CD4-positive, alpha-beta T cell treated with Interleukin-15 for 4 hours (primary cell): ENCODE measurements at regions not wholly inside any gene's neighbourhood (a gene's known extent, or its start where the extent isn't known, plus 50 kb on each side); places are given as distances from the start of the nearest gene placed in this dataset.
"Not testable (repeated sequence)": the region's sequence is repeated elsewhere in the genome, so short reads cannot be mapped to it uniquely, and the experiment has no call there.

ENCODE experiments used
- DNase-seq: peaks from one replicate; pipeline ENCODE4 v3.0.0-alpha.2; 2020; ENCODE audit warnings: low spot score

GRCh38 chr7:66539902-66540375, 88.7 kb upstream of the KCTD7 start:
- no peak for DNase-seq

- no peak for DNase-seq
These were observed 86.6 kb upstream of the KCTD7 start for GRCh38 chr7:66542049-66542448.

- no peak for DNase-seq
These were observed 86.0 kb upstream of the KCTD7 start for GRCh38 chr7:66542528-66543269.

GRCh38 chr7:66549466-66549865, 79.2 kb upstream of the KCTD7 start:
- no peak for DNase-seq

GRCh38 chr7:66553001-66553400, 75.7 kb upstream of the KCTD7 start:
- no peak for DNase-seq

GRCh38 chr7:66553675-66554074, 75.0 kb upstream of the KCTD7 start:
- DNase-seq: not testable (repeated sequence)

- DNase-seq: not testable (repeated sequence)
These were observed 74.4 kb upstream of the KCTD7 start for GRCh38 chr7:66554291-66554690.

- DNase-seq: not testable (repeated sequence)
These were observed 73.7 kb upstream of the KCTD7 start for GRCh38 chr7:66554842-66555430.

GRCh38 chr7:66556177-66556548, 72.5 kb upstream of the KCTD7 start:
- DNase-seq: no peak

GRCh38 chr7:66556549-66557213, 72.0 kb upstream of the KCTD7 start:
- DNase-seq: no peak

- DNase-seq: peak; percentile 70
These were observed 71.2 kb upstream of the KCTD7 start for GRCh38 chr7:66557214-66558200.

GRCh38 chr7:66558201-66558641, 70.5 kb upstream of the KCTD7 start:
- no peak for DNase-seq

GRCh38 chr7:66558660-66559465, 69.8 kb upstream of the KCTD7 start:
- DNase-seq: no peak

- no peak for DNase-seq
These were observed 64.6 kb upstream of the KCTD7 start for GRCh38 chr7:66564045-66564444.

- not testable (repeated sequence) for DNase-seq
These were observed 58.5 kb upstream of the KCTD7 start for GRCh38 chr7:66570179-66570578.

- no peak for DNase-seq
These were observed 57.1 kb upstream of the KCTD7 start for GRCh38 chr7:66571568-66571967.

- DNase-seq: not testable (repeated sequence)
These were observed 54.7 kb upstream of the KCTD7 start for GRCh38 chr7:66573782-66574495.

- DNase-seq: not testable (repeated sequence)
These were observed 53.9 kb upstream of the KCTD7 start for GRCh38 chr7:66574768-66575167.

GRCh38 chr7:66575398-66575797, 53.3 kb upstream of the KCTD7 start:
- DNase-seq: no peak

GRCh38 chr7:66576646-66577045, 52.0 kb upstream of the KCTD7 start:
- no peak for DNase-seq
